ENCODE measurements at regions not wholly inside any gene's neighbourhood (a gene's known extent, or its start where the extent isn't known, plus 50 kb on each side); places are given as distances from the start of the nearest gene placed in this dataset.
"Not testable (repeated sequence)": the region's sequence is repeated elsewhere in the genome, so short reads cannot be mapped to it uniquely, and the experiment has no call there.

DNA sequence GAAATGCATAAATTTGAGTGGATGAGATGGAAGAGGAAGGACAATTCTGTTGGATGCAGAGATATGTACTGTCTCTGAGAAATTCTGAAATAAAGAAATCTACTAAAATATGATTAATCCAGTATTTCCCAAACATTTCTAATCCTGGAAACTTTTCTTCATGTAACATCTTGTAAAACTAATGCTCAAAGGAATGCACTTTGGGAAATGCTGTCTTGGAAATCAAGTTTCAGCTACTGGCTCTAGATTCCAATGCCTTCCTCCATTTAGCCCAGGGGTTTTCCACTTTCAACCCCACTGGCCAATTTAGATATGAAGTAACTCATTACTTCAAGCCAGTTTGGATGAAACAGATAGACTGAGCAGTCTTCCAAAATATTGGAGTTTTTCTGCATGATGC is 355.1 kb downstream of the TXNL1 start:
- no peaks in the 10 kb centered on the region for H3K79me2 ChIP-seq (ENCODE audit: insufficient read depth, low read length)
- no peaks in the 10 kb centered on the region for H3K9me2 ChIP-seq (ENCODE audit: low read depth, low read length)
- H3K4me2 ChIP-seq (ENCODE audit: low read length) = no peak overlapping the region
- no peaks in the 10 kb centered on the region for H3K27me3 ChIP-seq (ENCODE audit: insufficient read depth, low read length)
- no peaks in the 10 kb centered on the region for H3K36me3 ChIP-seq (ENCODE audit: insufficient read depth, low read length)
- H2AFZ ChIP-seq (ENCODE audit: low read length) = no peak overlapping the region
- H3K9ac ChIP-seq (ENCODE audit: low read length) = no peak overlapping the region
- TF ChIP-seq, protein P1, sequence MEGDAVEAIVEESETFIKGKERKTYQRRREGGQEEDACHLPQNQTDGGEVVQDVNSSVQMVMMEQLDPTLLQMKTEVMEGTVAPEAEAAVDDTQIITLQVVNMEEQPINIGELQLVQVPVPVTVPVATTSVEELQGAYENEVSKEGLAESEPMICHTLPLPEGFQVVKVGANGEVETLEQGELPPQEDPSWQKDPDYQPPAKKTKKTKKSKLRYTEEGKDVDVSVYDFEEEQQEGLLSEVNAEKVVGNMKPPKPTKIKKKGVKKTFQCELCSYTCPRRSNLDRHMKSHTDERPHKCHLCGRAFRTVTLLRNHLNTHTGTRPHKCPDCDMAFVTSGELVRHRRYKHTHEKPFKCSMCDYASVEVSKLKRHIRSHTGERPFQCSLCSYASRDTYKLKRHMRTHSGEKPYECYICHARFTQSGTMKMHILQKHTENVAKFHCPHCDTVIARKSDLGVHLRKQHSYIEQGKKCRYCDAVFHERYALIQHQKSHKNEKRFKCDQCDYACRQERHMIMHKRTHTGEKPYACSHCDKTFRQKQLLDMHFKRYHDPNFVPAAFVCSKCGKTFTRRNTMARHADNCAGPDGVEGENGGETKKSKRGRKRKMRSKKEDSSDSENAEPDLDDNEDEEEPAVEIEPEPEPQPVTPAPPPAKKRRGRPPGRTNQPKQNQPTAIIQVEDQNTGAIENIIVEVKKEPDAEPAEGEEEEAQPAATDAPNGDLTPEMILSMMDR (IDR thresholded peaks at IDR 0.05; ENCODE audit: low read length) = no peak
- no peak for TF ChIP-seq EZH2 (IDR thresholded peaks at IDR 0.05; ENCODE audit: borderline replicate concordance, low read length)
- no peaks in the 10 kb centered on the region for H3K4me1 ChIP-seq (ENCODE audit: insufficient read depth, low read length, severe bottlenecking)
- no peaks in the 10 kb centered on the region for H3F3A ChIP-seq (ENCODE audit: insufficient read depth, low read length)
- H3K4me3 ChIP-seq (ENCODE audit: low read depth, low read length, poor library complexity, severe bottlenecking) = no peak overlapping the region
- H3K27ac ChIP-seq (ENCODE audit: low read depth, low read length, poor library complexity, severe bottlenecking) = no peak overlapping the region
- H4K20me1 ChIP-seq (ENCODE audit: insufficient read depth, low read length) = no peaks in the 10 kb centered on the region
- H3K9me3 ChIP-seq (ENCODE audit: low read length) = no peaks in the 10 kb centered on the region

DNA sequence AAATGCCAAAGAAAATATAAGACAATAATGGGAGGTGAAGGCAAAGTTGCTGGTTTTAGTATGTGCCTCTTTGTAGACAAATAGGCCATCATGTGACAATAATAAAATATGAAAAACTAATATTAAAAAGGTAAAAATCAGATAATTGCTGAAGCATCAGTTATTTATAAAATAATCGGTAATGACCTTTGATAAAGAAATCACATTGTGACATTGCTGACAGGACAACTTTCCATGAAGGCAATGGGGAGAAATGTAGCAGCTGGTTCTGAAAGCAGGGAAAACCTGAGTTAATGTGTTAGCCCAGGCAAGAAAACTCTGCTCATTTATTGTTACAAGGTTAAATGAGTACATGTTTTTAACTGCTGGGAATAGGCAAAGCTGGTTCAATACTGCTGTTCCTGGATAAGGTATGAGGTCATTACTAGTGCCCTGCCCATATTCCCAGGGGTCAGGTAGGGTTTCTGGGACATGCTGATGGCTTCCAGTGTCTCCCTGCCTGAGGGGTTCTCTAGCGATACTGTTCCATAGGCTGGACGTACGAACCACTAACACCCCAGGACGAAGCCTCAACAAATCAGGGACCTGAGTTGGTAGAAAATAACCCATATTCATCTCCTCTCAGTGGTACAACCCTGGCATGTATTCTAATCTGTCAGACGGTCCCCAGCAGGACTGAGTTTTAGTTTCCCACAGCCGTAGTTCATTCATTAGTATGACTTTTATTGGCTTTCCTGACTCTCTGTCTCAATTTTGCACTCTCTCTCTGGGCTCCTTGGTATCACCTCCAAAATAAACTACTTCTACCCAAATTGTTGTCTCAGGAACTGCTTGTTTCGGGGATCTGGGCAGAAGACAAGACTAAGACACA is 355.9 kb downstream of the TXNL1 start:
- no peak for TF ChIP-seq EZH2 (IDR thresholded peaks at IDR 0.05; ENCODE audit: borderline replicate concordance, low read length)
- TF ChIP-seq, protein P1 (IDR thresholded peaks at IDR 0.05; ENCODE audit: low read length) = no peak
- Histone ChIP-seq H2AFZ (ENCODE audit: low read length) (no peak overlapping the region), H3K9me2 (ENCODE audit: low read depth, low read length) (no peaks in the 10 kb centered on the region), H3K27me3 (ENCODE audit: insufficient read depth, low read length) (no peaks in the 10 kb centered on the region), H3K4me1 (ENCODE audit: insufficient read depth, low read length, severe bottlenecking) (no peaks in the 10 kb centered on the region), H3K9me3 (ENCODE audit: low read length) (no peaks in the 10 kb centered on the region), H3K79me2 (ENCODE audit: insufficient read depth, low read length) (no peaks in the 10 kb centered on the region), H3K4me3 (ENCODE audit: low read depth, low read length, poor library complexity, severe bottlenecking) (no peak overlapping the region), H3K9ac (ENCODE audit: low read length) (no peak overlapping the region), H4K20me1 (ENCODE audit: insufficient read depth, low read length) (no peaks in the 10 kb centered on the region), H3K4me2 (ENCODE audit: low read length) (no peak overlapping the region), H3F3A (ENCODE audit: insufficient read depth, low read length) (no peaks in the 10 kb centered on the region), H3K27ac (ENCODE audit: low read depth, low read length, poor library complexity, severe bottlenecking) (no peak overlapping the region), H3K36me3 (ENCODE audit: insufficient read depth, low read length) (no peaks in the 10 kb centered on the region)

DNA sequence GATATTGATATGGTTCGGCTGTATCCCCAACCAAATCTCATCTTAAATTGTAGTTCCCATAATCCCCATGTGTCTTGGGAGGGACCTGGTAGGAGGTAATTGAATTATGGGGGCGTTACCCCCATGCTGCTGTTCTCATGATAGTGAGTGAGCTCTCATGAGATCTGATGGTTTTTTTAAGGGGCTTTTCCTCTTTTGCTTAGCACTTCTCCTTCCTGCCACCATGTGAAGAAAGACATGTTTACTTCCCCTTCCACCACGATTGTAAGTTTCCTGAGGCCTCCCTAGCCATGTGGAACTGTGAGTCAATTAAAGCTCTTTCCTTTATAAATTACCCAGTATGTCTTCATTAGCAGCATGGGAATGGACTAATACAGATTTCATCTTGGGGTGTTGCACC is 358.6 kb downstream of the TXNL1 start:
- H3K9me2 ChIP-seq (ENCODE audit: low read depth, low read length); H3K4me1 ChIP-seq (ENCODE audit: insufficient read depth, low read length, severe bottlenecking); H3K4me3 ChIP-seq (ENCODE audit: low read depth, low read length, poor library complexity, severe bottlenecking); H3K4me2 ChIP-seq (ENCODE audit: low read length); H3F3A ChIP-seq (ENCODE audit: insufficient read depth, low read length); H3K36me3 ChIP-seq (ENCODE audit: insufficient read depth, low read length); H3K27ac ChIP-seq (ENCODE audit: low read depth, low read length, poor library complexity, severe bottlenecking); H4K20me1 ChIP-seq (ENCODE audit: insufficient read depth, low read length); H3K9ac ChIP-seq (ENCODE audit: low read length); H3K79me2 ChIP-seq (ENCODE audit: insufficient read depth, low read length); H3K27me3 ChIP-seq (ENCODE audit: insufficient read depth, low read length); H2AFZ ChIP-seq (ENCODE audit: low read length); H3K9me3 ChIP-seq (ENCODE audit: low read length): not testable (repeated sequence)

Measured in OCI-LY1 (cell line).